CD4-positive, alpha-beta T cell treated with Interleukin-10 for 1 hour (primary cell): ENCODE measurements at regions not wholly inside any gene's neighbourhood (a gene's known extent, or its start where the extent isn't known, plus 50 kb on each side); places are given as distances from the start of the nearest gene placed in this dataset.
"Not testable (repeated sequence)": the region's sequence is repeated elsewhere in the genome, so short reads cannot be mapped to it uniquely, and the experiment has no call there.

Experiments used
- DNase-seq: peaks from one replicate; pipeline ENCODE4 v3.0.0-alpha.2; 2020

GRCh38 chr17:70961341-70961740, 792.0 kb downstream of the KCNJ2 start:
- no peak for DNase-seq

- no peak for DNase-seq
Observed at GRCh38 chr17:70968302-70968701, 799.0 kb downstream of the KCNJ2 start.

GRCh38 chr17:70969521-70970034, 800.2 kb downstream of the KCNJ2 start:
- no peak for DNase-seq

GRCh38 chr17:70976447-70976846, 807.1 kb downstream of the KCNJ2 start:
- DNase-seq, result no peak

GRCh38 chr17:70984873-70985272, 815.5 kb downstream of the KCNJ2 start:
- DNase-seq, result no peak

- no peak for DNase-seq
Observed at GRCh38 chr17:70987867-70988340, 818.6 kb downstream of the KCNJ2 start.

GRCh38 chr17:70988622-70989021, 819.3 kb downstream of the KCNJ2 start:
- no peak for DNase-seq

GRCh38 chr17:70989280-70989679, 819.9 kb downstream of the KCNJ2 start:
- DNase-seq, result no peak

- DNase-seq, result no peak
Observed at GRCh38 chr17:70994194-70994593, 824.9 kb downstream of the KCNJ2 start.

GRCh38 chr17:70995997-70996396, 826.7 kb downstream of the KCNJ2 start:
- DNase-seq, result no peak

- DNase-seq, result no peak
Observed at GRCh38 chr17:71003736-71004135, 834.4 kb downstream of the KCNJ2 start.

- no peak for DNase-seq
Observed at GRCh38 chr17:71004413-71004812, 835.1 kb downstream of the KCNJ2 start.

GRCh38 chr17:71011391-71011790, 842.1 kb downstream of the KCNJ2 start:
- DNase-seq, result no peak

GRCh38 chr17:71019699-71020098, 850.4 kb downstream of the KCNJ2 start:
- DNase-seq, result no peak

- no peak for DNase-seq
Observed at GRCh38 chr17:71022758-71023157, 853.4 kb downstream of the KCNJ2 start.

GRCh38 chr17:71023249-71024030, 854.1 kb downstream of the KCNJ2 start:
- no peak for DNase-seq

- DNase-seq, result no peak
Observed at GRCh38 chr17:71024172-71024571, 854.8 kb downstream of the KCNJ2 start.

- no peak for DNase-seq
Observed at GRCh38 chr17:71024969-71025368, 855.6 kb downstream of the KCNJ2 start.

- no peak for DNase-seq
Observed at GRCh38 chr17:71029246-71029645, 859.9 kb downstream of the KCNJ2 start.

- not testable (repeated sequence) for DNase-seq
Observed at GRCh38 chr17:71031286-71031685, 862.0 kb downstream of the KCNJ2 start.

GRCh38 chr17:71032746-71033273, 863.5 kb downstream of the KCNJ2 start:
- DNase-seq, result no peak

- no peak for DNase-seq
Observed at GRCh38 chr17:71033336-71033735, 864.0 kb downstream of the KCNJ2 start.

- no peak for DNase-seq
Observed at GRCh38 chr17:71035226-71035625, 865.9 kb downstream of the KCNJ2 start.

GRCh38 chr17:71037386-71037785, 868.1 kb downstream of the KCNJ2 start:
- DNase-seq, result no peak

- no peak for DNase-seq
Observed at GRCh38 chr17:71039391-71039790, 870.1 kb downstream of the KCNJ2 start.
